Calu3 (cell line): ENCODE measurements at regions not wholly inside any gene's neighbourhood (a gene's known extent, or its start where the extent isn't known, plus 50 kb on each side); places are given as distances from the start of the nearest gene placed in this dataset.

Experiments used
- BruUV-seq: library from RNA; stranded (reverse); fragments of 400-500 nt; replicated peaks from 2 replicates; lab custom pipeline; 2021; lab: Mats Ljungman, UMichigan
- CTCF ChIA-PET: fragments of 300-600 bp; sonication (Branson Sonifier 250); formaldehyde crosslinking; loops from one replicate; lab custom pipeline; 2022; ENCODE audit warnings: antibody characterized with exemption; lab: Charles Lee
- DNase-seq: peaks from one replicate; pipeline ENCODE4 v3.0.0; 2022
- H3K27ac Mint-ChIP-seq: one replicate; pipeline ENCODE4 v1.8.0; 2022; ENCODE audit warnings: mixed read lengths; ENCODE audit not compliant: unreplicated experiment
- H3K27me3 Mint-ChIP-seq: one replicate; pipeline ENCODE4 v1.8.0; 2022; ENCODE audit warnings: mixed read lengths; ENCODE audit not compliant: unreplicated experiment
- H3K36me3 Mint-ChIP-seq: one replicate; pipeline ENCODE4 v1.8.0; 2022; ENCODE audit warnings: mild to moderate bottlenecking, moderate library complexity, mixed read lengths; ENCODE audit not compliant: insufficient read depth, unreplicated experiment
- H3K4me1 Mint-ChIP-seq: one replicate; pipeline ENCODE4 v1.8.0; 2022; ENCODE audit warnings: mild to moderate bottlenecking, low read depth, mixed read lengths; ENCODE audit not compliant: unreplicated experiment
- H3K4me3 Mint-ChIP-seq: one replicate; pipeline ENCODE4 v1.8.0; 2022; ENCODE audit warnings: mild to moderate bottlenecking, low read depth, moderate library complexity, mixed read lengths; ENCODE audit not compliant: unreplicated experiment
- H3K9me3 Mint-ChIP-seq: one replicate; pipeline ENCODE4 v1.8.0; 2022; ENCODE audit warnings: low read depth, mixed read lengths; ENCODE audit not compliant: unreplicated experiment
- CTCF ChIP-seq: fragments of 200-600 bp; IDR thresholded peaks from one replicate; pipeline ENCODE4 v1.8.0; 2022; ENCODE audit warnings: antibody characterized with exemption; ENCODE audit not compliant: unreplicated experiment
- intact Hi-C: fragments of 100-400 bp; cut with micrococcal nuclease; formaldehyde crosslinking; loops from one replicate; pipeline ENCODE4 v1.10.0; 2022; ENCODE audit not compliant: unreplicated experiment

GRCh38 chr4:165583341-165583740, 204.5 kb downstream of the CPE start:
- CTCF ChIA-PET, result no interaction called here
- DNase-seq, result no peak
- Mint-ChIP-seq H3K4me1 (peaks cover 7% of the 10 kb centered on the region), H3K27ac (no peak overlapping the region), H3K9me3 (peaks cover 3% of the 10 kb centered on the region), H3K4me3 (no peak overlapping the region), H3K36me3 (no peaks in the 10 kb centered on the region), H3K27me3 (no peaks in the 10 kb centered on the region)
- intact Hi-C loops, result no loop called here
- TF ChIP-seq CTCF, result no peak
- BruUV-seq, result no TSS peak

- H3K9me3 Mint-ChIP-seq, result peaks cover 3% of the 10 kb centered on the region
- intact Hi-C loops, result no loop called here
- H3K36me3 Mint-ChIP-seq, result no peaks in the 10 kb centered on the region
- BruUV-seq, result no TSS peak
- no peak overlapping the region for H3K4me3 Mint-ChIP-seq
- no peak for DNase-seq
- no peaks in the 10 kb centered on the region for H3K27me3 Mint-ChIP-seq
- CTCF ChIA-PET, result no interaction called here
- no peak overlapping the region for H3K27ac Mint-ChIP-seq
- peaks cover 7% of the 10 kb centered on the region for H3K4me1 Mint-ChIP-seq
- no peak for TF ChIP-seq CTCF
Observed at GRCh38 chr4:165584916-165585315, 206.1 kb downstream of the CPE start.

GRCh38 chr4:165588534-165589315, 209.9 kb downstream of the CPE start:
- Mint-ChIP-seq H3K27me3 (no peaks in the 10 kb centered on the region), H3K4me1 (no peaks in the 10 kb centered on the region), H3K27ac (no peak overlapping the region), H3K36me3 (no peaks in the 10 kb centered on the region), H3K9me3 (peaks cover 3% of the 10 kb centered on the region), H3K4me3 (no peak overlapping the region)
- CTCF ChIA-PET, result no interaction called here
- intact Hi-C loops, result no loop called here
- no peak for DNase-seq
- BruUV-seq, result no TSS peak
- TF ChIP-seq CTCF, result no peak

- Mint-ChIP-seq H3K4me3 (no peak overlapping the region), H3K4me1 (no peaks in the 10 kb centered on the region), H3K9me3 (peaks cover 3% of the 10 kb centered on the region), H3K36me3 (no peaks in the 10 kb centered on the region), H3K27ac (no peak overlapping the region), H3K27me3 (no peaks in the 10 kb centered on the region)
- intact Hi-C loops, result no loop called here
- DNase-seq, result no peak
- BruUV-seq, result no TSS peak
- TF ChIP-seq CTCF, result no peak
- CTCF ChIA-PET, result no interaction called here
Observed at GRCh38 chr4:165592386-165592785, 213.6 kb downstream of the CPE start.
